Smooth muscle cell (in vitro differentiated cells): ENCODE measurements at regions not wholly inside any gene's neighbourhood (a gene's known extent, or its start where the extent isn't known, plus 50 kb on each side); places are given as distances from the start of the nearest gene placed in this dataset.

Source experiments
- DNase-seq: peaks from one replicate; lab custom pipeline; 2025; ENCODE audit not compliant: unreplicated experiment; lab: John Stamatoyannopoulos, UW
- H2AFZ ChIP-seq: fragments of 200-600 bp; sonication (generic); 2 replicates; pipeline ENCODE4 v1.6.0; 2016; ENCODE audit warnings: antibody characterized with exemption, low read depth, mild to moderate bottlenecking
- H3F3A ChIP-seq: fragments of 200-600 bp; sonication (generic); 2 replicates; pipeline ENCODE4 v1.6.0; 2017; ENCODE audit warnings: antibody characterized with exemption, low read depth
- H3K27ac ChIP-seq: fragments of 200-600 bp; sonication (generic); 2 replicates; pipeline ENCODE4 v1.5.1; 2016; ENCODE audit warnings: low read depth, mild to moderate bottlenecking
- H3K27me3 ChIP-seq: fragments of 200-600 bp; sonication (generic); 2 replicates; pipeline ENCODE4 v1.6.1; 2016; ENCODE audit warnings: low read depth, mild to moderate bottlenecking
- H3K36me3 ChIP-seq: fragments of 200-600 bp; sonication (generic); 2 replicates; pipeline ENCODE4 v1.5.1; 2016; ENCODE audit warnings: low read depth
- H3K4me1 ChIP-seq: fragments of 200-600 bp; sonication (generic); 2 replicates; pipeline ENCODE4 v1.5.1; 2016; ENCODE audit warnings: low read depth
- H3K4me2 ChIP-seq: fragments of 200-600 bp; sonication (generic); 2 replicates; pipeline ENCODE4 v1.6.0; 2016; ENCODE audit warnings: mild to moderate bottlenecking
- H3K4me3 ChIP-seq: fragments of 200-600 bp; sonication (generic); 2 replicates; pipeline ENCODE4 v1.5.1; 2016; ENCODE audit warnings: mild to moderate bottlenecking
- H3K79me2 ChIP-seq: fragments of 200-600 bp; sonication (generic); 2 replicates; pipeline ENCODE4 v1.6.0; 2016; ENCODE audit warnings: low read depth, mild to moderate bottlenecking
- H3K9ac ChIP-seq: fragments of 200-600 bp; sonication (generic); 2 replicates; pipeline ENCODE4 v1.6.0; 2016; ENCODE audit warnings: low read depth
- H3K9me3 ChIP-seq: fragments of 200-600 bp; sonication (generic); replicated peaks from 2 replicates; pipeline ENCODE4 v1.5.1; 2016; ENCODE audit warnings: low read depth
- H4K20me1 ChIP-seq: fragments of 200-600 bp; sonication (generic); 2 replicates; pipeline ENCODE4 v1.6.0; 2016; ENCODE audit warnings: low read depth
- WGBS: methylation state at CpG from one replicate; pipeline ENCODE4 v1.1.7; 2016; ENCODE audit warnings: low lambda C conversion rate; 5-methylcytosine and 5-hydroxymethylcytosine counted together
- TF ChIP-seq, protein P1 (sequence below): fragments of 200-600 bp; sonication (generic); IDR thresholded peaks from 2 replicates; pipeline ENCODE4 v1.5.1; 2017; ENCODE audit warnings: borderline replicate concordance, mild to moderate bottlenecking, antibody characterized with exemption; ENCODE audit not compliant: insufficient read depth, poor library complexity, severe bottlenecking

DNA sequence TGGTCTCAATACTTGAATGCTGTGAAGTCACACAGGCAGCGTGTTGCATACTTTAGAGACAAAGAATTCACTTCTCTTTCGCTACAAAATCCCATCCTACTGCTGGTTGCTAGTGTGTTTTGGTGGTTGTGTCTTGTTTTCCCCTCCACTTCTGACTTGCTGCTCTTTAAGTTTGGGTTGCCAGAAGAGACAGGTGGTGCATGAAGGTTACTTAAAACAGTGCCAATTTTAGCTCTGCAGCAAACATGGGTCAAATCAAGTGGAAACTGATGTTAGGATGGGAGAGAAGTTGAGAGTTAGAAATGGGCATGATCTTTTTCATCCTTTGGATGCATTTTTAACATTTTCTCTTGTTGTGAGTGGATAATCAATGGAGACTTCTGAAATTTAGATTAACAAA lies 136.2 kb upstream of the KCNH7 start:
- no peaks in the 10 kb centered on the region for H3K4me1 ChIP-seq
- no peaks in the 10 kb centered on the region for H4K20me1 ChIP-seq
- no peak overlapping the region for H2AFZ ChIP-seq
- H3K9me3 ChIP-seq, result no peaks in the 10 kb centered on the region
- no peak overlapping the region for H3K9ac ChIP-seq
- H3K27me3 ChIP-seq, result peaks cover 95% of the 10 kb centered on the region
- H3K4me2 ChIP-seq, result no peak overlapping the region
- 59% methylated on average over 2 of the region's 2 CpGs for WGBS
- TF ChIP-seq, protein P1, sequence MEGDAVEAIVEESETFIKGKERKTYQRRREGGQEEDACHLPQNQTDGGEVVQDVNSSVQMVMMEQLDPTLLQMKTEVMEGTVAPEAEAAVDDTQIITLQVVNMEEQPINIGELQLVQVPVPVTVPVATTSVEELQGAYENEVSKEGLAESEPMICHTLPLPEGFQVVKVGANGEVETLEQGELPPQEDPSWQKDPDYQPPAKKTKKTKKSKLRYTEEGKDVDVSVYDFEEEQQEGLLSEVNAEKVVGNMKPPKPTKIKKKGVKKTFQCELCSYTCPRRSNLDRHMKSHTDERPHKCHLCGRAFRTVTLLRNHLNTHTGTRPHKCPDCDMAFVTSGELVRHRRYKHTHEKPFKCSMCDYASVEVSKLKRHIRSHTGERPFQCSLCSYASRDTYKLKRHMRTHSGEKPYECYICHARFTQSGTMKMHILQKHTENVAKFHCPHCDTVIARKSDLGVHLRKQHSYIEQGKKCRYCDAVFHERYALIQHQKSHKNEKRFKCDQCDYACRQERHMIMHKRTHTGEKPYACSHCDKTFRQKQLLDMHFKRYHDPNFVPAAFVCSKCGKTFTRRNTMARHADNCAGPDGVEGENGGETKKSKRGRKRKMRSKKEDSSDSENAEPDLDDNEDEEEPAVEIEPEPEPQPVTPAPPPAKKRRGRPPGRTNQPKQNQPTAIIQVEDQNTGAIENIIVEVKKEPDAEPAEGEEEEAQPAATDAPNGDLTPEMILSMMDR, result no peak
- no peaks in the 10 kb centered on the region for H3K79me2 ChIP-seq
- no peak overlapping the region for H3K27ac ChIP-seq
- no peak overlapping the region for H3K4me3 ChIP-seq
- DNase-seq, result no peak
- H3F3A ChIP-seq, result no peaks in the 10 kb centered on the region
- no peaks in the 10 kb centered on the region for H3K36me3 ChIP-seq

DNA sequence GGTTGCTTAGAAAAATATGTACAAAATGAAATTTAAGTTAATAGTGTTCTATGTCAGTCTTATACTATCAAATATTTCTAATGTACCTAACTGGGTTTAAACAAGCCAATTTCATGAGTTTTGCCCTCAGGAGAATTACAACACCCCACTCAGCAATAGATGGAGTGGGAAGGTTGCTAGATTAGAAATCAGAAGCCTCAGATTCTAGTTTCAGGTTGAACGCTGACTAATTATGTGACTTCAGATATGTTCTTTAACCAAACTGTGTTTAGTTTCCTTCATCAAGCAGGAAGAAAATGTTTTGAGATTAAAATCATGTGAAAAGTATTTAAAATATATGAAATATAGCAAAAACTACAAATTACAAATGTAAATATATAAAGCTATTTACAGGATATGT lies 133.8 kb upstream of the KCNH7 start:
- Histone ChIP-seq H3K9ac (no peak overlapping the region), H3K36me3 (no peaks in the 10 kb centered on the region), H2AFZ (no peak overlapping the region), H4K20me1 (no peaks in the 10 kb centered on the region), H3K27me3 (peaks cover 91% of the 10 kb centered on the region), H3K27ac (no peak overlapping the region), H3K4me2 (no peak overlapping the region), H3K4me1 (no peaks in the 10 kb centered on the region), H3K9me3 (no peaks in the 10 kb centered on the region), H3K4me3 (no peak overlapping the region), H3K79me2 (no peaks in the 10 kb centered on the region), H3F3A (no peaks in the 10 kb centered on the region)
- 94% methylated on average over 1 of the region's 1 CpG for WGBS
- TF ChIP-seq, protein P1, result no peak
- no peak for DNase-seq

DNA sequence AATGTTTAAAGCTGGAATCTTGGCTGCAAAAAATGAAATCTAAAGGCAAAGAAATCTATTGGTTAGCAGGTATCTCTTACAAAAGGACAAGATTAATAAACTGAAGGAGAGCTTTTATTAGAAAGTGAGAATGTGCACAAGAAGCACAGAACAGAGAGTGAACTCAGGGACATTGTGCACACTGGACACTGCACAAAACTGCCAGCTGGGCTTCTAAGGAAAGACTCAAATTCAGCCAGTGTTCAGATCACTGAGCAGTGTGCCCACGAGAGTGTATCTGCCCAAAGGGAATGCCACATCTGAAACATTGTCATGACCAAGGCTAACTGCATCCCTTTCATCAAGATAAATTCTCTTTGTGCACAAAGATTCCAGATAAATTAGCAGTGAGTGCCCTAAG lies 129.7 kb upstream of the KCNH7 start:
- H3K9me3 ChIP-seq, result no peaks in the 10 kb centered on the region
- TF ChIP-seq, protein P1, result no peak
- no peak for DNase-seq
- no peak overlapping the region for H3K27ac ChIP-seq
- no peaks in the 10 kb centered on the region for H3K36me3 ChIP-seq
- no peak overlapping the region for H2AFZ ChIP-seq
- no peak overlapping the region for H3K4me3 ChIP-seq
- H3K4me1 ChIP-seq, result no peaks in the 10 kb centered on the region
- H3K9ac ChIP-seq, result no peak overlapping the region
- no peaks in the 10 kb centered on the region for H3K79me2 ChIP-seq
- H3K27me3 ChIP-seq, result peaks cover 79% of the 10 kb centered on the region
- H3F3A ChIP-seq, result no peaks in the 10 kb centered on the region
- no peak overlapping the region for H3K4me2 ChIP-seq
- H4K20me1 ChIP-seq, result no peaks in the 10 kb centered on the region
- WGBS, result 0% methylated on average over 1 of the region's 1 CpG

DNA sequence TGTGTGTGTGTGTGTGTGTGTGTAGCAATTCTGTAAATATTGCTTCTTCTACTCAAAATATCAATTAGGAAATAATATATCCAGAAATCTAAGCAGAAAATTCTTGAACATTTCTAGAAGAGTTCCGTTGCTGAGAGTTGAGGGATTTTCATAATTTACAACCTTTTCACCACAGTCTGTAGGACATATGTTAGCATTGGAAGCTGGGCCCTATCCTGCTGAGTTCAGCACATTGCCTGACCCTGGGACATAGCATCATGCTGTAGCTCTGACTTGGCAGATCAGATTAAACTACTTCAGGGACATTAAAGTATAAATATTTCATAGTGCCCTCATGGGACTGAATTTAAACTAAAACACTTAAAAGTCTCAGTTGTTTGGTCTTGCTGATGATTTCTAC lies 129.2 kb upstream of the KCNH7 start:
- Histone ChIP-seq H3K4me1 (no peaks in the 10 kb centered on the region), H3F3A (no peaks in the 10 kb centered on the region), H3K27ac (no peak overlapping the region), H3K9me3 (no peaks in the 10 kb centered on the region), H3K36me3 (no peaks in the 10 kb centered on the region), H3K27me3 (peaks cover 79% of the 10 kb centered on the region), H3K4me2 (no peak overlapping the region), H3K4me3 (no peak overlapping the region), H3K9ac (no peak overlapping the region), H2AFZ (no peak overlapping the region), H4K20me1 (no peaks in the 10 kb centered on the region), H3K79me2 (no peaks in the 10 kb centered on the region)
- TF ChIP-seq, protein P1, result no peak
- 21% methylated on average over 1 of the region's 1 CpG for WGBS
- no peak for DNase-seq
